GM19035 (cell line): ENCODE measurements at regions not wholly inside any gene's neighbourhood (a gene's known extent, or its start where the extent isn't known, plus 50 kb on each side); places are given as distances from the start of the nearest gene placed in this dataset.
"Not testable (repeated sequence)": the region's sequence is repeated elsewhere in the genome, so short reads cannot be mapped to it uniquely, and the experiment has no call there.

ENCODE experiments used
- ATAC-seq: cut with Tn5 transposase; IDR thresholded peaks from one replicate; pipeline ENCODE4 v1.9.1; 2021; ENCODE audit not compliant: unreplicated experiment

DNA sequence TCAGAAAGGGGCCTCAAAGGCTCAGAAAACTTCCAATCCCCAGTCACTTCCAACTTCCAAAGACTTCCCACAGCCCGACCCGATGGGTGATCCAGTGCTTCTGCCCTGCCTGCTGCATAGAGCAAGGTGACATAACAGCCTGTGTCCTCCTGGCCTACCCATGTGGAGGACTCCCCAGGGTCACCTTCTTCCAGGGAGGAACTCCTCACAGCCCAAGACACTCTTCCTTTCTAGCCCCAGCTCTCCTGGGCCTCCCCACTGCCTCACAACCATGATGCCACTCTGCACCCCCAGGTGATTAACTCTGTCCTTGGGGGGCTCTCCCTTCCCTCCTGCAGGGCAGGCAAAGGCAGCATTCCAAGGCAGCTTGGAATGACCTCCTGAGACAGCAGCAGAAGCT lies 158.4 kb upstream of the PDE1C start:
- ATAC-seq: no peak

DNA sequence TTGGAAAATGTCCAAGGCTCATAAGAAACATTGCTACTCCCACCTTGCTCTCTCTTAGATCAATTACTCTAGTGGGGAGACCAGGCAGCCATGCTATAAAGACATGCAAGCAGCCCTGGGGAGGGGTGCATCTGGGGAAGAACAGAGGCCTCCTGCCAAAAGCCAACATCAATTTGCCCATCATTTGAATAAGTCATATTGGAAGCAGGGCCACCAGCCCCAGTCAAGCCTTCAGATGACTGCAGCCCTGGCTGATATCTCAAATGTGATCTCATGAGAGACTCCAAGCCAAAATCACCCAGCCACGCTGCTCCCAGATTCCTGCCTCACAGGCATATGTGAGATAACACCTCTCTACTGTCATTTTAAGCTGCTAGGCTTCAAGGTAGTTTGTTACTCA lies 157.5 kb upstream of the PDE1C start:
- no peak for ATAC-seq

DNA sequence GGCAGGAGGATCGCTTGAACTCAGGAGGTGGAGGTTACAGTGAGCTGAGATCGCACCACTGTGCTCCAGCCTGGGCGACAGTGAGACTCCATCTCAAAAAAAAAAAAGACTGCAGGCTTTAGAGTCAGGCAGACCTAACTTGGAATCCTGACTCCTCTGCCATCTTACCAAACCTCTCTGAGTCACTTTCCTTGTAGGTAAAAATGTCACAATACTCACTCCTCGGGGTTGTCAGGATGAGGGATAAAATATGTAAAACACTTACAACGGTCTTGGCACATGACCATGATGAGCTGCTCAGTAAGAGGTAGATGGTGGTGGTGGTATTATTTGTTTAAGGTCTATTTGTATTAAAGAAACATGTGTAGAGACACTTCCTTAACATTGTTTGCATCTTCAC lies 154.1 kb upstream of the PDE1C start:
- ATAC-seq: no peak

DNA sequence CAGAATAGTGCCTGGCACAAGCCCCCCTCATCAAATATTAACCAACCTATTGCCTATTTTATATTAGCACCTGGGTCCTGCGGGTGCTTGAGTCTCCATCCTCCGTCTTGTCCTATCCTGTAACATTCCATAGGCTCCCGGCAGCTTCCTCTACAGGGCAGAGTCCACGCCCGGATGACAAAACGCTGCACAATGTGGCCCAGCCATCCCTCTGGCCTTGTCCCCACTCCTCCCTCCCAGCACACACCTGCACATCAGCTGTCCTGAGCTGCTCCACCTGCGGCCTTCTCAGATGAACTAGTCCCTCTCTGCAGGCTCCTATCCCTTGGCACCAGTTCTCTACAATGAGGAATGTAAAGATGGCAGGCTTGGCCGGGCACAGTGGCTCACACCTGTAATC lies 153.5 kb upstream of the PDE1C start:
- ATAC-seq: no peak

DNA sequence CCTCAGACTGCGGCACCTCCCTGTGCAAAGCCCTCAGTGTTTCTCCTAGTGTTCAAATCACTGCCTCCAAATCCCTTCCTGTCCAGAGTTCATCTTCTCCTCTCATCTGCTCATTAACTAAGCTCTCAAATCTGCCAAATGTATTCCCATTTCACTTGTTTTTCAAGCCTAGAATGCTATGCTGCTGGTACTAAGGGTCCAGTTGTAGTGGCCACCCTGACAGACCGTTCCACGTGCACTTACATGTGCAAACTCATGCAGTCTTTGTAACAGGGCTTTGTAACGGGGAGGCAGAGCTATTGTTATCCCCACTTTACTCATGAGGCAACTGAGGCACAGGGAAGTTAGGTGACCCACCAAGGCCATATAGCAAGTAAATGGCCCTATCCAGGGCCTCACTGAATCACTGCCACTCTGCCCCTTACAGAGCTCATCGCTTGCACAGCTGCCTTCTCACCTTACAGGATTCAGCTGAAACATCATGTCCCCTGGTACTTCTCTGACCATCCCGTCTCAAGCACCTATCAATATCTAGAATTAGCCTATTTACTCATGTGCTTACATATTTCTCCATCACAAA lies 153.0 kb upstream of the PDE1C start:
- no peak for ATAC-seq

DNA sequence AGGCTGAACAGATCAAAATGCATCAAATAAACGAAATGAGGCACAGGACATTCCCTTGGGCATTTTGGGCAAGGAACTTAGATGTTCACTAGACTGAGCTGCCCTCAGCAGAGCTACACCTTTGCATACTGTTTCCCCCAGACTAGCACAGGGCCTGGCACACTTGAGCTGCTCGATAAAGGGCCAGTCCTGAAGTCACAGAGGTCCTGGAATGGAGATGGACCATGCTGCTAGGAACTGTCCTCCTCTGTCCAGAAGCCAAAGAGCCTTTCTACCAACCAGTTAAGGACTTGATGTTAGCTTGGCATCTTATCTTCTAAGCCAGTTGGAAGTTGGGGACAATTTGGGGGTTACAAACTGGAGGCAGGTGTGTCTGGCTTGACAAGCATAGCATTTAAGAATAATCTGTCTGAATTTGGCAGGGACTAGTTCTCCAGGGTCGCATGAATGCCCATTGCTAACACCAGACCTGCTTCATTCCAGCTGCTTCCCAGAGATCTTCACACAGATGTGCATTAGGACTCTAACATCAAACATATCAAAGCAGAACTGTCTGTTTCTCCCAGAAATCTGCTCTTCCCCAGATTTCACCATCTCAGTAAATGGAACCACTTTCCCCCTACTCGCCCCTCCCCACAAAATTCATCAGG lies 152.2 kb upstream of the PDE1C start:
- ATAC-seq: no peak

DNA sequence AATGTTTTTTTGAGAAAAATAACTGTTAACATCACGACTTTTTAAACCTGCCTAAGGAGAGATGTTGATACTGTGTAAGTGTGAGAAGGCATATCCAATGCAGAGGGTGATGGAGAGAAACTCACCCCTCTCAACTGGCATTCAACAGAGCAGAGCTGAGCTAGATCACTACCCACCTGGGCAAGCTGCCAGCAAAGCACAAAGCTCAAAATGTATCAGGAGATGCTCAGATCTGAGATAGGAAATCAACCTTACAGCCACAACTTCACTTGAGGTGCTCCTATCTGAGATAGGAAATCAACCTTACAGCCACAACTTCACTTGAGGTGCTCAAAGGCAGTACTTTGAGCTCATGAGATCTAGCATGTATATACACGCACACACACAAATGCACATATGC lies 151.5 kb upstream of the PDE1C start:
- ATAC-seq: no peak

DNA sequence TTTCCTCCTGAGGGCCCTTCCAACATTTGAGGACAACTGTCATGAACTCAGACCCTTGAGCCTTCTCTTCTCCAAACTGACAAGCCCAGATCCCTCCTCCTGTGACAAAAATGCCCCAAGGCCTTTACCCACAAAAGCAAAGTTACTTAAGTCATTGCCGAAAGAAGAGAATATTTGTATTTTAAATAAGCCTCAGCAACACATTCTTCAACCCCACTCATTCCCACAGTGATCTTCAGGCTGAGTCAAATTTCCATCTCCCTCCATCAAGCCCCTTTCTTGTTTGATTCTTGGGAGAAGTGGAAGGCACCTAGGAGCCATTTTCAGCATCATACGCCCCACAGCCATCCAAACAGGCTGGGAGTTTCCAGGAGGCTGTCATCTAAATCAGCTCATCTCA lies 150.8 kb upstream of the PDE1C start:
- ATAC-seq: no peak

DNA sequence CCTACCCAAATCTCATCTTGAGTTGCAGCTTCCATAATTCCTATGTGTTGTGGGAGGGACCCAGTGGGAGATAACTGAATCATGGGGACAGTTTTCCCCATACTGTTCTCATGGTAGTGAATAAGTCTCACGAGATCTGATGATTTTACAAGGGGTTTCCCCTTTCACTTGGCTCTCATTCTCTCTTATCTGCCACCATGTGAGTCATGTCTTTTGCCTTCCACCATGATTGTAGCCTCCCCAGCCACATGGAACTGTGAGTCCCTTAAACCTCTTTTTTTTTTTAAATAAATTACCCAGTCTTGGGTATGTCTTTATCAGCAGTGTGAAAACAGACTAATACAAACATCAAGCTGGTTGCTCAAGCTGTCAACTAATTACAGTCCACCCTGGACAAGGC lies 149.6 kb upstream of the PDE1C start:
- ATAC-seq: not testable (repeated sequence)

DNA sequence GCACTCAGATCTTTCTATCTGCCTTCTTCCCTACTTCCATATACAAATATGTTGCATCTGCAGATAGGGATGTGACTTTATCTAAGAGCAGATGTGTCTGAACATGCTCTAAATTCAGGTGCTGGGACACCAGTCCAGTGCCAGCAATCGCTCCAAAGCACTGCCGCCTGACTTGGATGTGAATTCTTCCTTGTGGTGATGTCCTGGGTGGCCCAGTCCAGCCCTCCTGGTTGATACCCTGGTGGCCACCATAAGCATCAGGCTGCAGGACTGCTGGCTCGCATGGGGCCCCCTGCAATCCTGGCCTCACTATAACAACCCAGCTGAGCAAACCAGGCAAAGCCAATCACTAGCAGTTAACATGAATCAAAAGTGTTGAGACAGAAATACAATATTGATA lies 149.2 kb upstream of the PDE1C start:
- no peak for ATAC-seq

DNA sequence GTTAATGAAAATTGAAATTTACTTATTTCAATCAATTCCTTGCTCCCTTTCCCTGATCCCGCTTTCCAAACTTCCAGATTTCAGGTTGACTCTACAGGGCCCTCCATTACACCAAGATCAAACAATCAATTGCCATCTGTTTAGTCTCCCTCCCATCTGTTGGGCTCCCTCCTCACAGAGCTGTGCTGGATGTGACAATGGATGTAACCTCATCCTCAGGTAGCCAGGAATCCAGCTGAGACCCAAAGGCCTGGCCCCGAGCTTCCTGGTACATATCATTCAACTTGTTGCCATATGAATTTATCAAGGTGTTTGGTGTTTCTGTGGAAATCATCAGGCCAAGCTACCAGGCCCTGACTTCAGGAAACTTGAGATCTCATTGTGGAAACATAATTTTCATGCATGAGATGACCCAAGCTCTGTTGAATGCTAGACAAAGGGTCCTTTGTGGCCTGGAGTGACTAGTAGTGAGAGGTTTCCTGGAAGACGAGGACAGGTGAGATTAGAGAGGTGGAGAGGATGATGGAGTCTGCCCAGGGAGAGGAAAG lies 148.6 kb upstream of the PDE1C start:
- no peak for ATAC-seq

DNA sequence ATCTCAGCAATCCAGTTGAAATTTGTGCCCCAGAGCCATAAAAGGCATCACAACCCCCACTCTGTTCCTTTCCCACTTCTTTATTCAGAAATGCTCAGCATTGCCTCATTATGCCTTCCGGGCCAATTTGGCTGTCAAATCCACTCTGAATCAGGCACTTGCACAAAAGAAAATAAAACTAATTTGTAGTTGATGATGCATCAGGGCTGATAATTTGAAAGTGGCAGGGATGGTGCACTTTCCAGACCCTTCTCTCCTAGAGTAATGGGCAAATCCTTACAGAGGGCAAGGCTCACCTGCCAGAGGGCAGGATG lies 147.9 kb upstream of the PDE1C start:
- no peak for ATAC-seq

DNA sequence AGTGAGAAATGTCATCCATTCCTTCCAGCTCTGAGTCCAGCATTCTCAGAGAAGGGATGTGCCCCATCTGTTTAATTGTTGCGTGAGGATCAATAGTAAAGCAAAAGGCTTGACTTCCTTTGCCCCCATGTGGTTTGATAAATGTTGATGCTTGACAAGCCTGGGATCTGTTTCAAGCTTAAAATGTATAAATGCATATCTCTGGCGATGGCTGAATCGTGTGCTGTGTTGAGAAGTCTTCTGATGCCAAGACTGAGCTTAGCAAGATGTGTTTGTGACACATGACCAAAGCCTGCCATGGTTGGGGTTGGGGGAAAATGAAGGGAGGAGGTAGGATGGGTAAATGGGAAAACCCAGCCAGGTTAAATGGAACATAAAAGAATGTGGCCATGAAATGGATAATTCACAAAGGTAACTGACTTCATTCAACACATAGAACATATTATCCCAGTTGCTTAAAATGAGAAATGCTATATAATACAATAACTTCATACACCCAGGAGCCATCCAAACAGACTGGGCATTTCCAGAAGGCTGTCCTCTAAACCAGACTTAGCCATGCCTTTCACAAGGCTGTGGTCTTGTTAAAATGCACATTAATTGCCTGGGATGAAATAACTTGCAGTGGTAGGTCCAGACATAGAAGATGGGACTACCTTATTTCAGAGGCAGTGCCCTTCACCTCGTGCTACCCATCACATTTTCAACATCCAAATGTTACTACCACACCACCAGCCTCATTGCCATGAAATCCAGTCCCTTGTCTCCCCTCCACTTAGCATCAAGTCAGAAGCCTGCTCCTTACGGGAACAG lies 147.3 kb upstream of the PDE1C start:
- no peak for ATAC-seq

DNA sequence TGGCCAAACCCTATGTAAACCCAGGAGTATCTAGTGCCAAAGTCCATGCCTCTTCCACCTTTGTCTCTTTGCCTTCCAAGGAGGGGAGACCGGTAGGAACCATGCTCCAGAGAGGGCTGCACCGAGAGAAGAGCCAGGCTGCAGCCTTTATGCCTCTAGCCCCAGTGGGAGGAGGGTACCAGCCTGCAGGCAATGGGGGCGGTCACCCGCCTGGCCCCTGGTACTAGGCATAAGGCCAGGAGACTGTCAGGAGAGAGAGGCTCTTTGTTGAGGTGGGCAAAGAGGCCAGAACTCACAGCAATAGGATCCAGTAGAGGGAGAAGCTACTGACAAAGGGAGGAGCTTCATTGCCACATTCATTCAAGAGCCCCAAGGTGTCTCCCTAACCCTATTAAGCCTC lies 146.6 kb upstream of the PDE1C start:
- ATAC-seq: no peak

DNA sequence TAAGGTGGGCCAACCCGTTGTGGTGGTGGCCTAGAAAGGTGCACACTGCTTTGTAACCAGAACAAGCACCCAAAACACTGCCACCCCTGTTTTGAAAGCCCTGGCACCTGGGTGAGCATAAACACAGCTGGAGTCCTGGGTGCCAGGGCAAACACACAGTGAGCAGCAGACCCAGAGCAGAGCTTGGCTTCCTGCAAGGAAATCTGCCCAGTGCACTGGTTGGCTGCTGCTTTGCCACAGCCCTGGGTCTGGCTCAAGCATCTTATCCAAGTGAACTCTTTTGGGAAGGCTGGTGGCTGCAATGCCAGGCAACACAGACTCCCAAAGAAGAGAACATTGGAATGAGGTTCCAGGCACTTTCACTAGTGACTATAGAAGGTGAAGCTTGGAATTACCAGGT lies 145.5 kb upstream of the PDE1C start:
- no peak for ATAC-seq

DNA sequence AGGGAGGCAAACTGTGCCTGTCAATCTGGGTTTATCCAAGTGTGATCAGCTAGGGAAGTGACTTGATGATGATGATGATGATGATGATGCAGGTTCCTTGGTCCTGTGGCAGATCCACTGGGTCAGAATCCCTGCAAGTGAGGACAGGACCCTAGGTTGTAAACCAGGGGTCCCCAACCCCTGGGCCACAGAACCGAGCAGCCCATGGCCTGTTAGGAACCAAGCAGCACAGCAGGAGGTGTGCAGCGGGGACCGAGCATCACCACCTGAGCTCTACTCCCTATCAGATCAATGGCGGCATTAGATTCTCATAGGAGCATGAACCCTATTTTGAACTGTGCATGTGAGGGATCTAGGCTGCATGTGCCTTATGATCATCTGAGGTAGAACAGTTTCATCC lies 144.7 kb upstream of the PDE1C start:
- ATAC-seq: no peak

DNA sequence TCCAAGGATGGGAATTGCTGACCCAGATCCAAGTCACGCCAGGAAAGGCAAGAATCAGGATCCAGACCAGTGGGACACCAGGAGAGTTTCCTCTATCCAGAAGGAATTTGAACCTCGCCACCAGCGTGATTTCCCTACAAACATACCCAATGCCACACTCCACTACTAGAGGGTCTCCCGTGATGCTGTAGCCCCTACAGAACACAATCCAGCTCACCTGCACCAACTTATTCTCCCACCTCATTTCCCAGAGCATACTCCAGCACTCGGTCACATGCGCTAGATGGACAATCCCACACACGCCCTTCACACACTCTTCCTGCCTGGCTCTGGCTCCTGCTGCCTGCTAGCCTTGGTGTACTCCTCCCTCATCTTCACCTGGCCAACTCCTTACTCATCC lies 142.1 kb upstream of the PDE1C start:
- ATAC-seq: no peak

DNA sequence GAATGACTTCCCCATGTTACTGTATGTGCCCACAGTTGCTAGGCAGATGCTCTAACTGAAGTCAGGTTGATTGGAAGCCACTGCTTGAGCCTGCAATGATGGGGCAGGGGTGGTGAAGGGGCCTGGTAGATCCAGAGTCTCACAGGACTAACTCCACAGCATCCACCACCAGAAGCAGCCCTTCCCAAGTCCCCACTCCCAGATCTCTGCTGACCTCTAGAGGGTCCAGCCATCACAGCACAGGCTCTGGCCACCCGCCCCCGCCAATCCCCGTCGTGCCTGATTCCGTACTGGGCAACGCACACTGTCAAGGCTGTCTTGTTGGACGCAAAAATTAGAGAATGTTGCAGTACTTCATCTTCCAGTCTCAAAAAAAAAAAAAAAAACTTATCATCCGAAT lies 136.8 kb upstream of the PDE1C start:
- ATAC-seq: no peak

DNA sequence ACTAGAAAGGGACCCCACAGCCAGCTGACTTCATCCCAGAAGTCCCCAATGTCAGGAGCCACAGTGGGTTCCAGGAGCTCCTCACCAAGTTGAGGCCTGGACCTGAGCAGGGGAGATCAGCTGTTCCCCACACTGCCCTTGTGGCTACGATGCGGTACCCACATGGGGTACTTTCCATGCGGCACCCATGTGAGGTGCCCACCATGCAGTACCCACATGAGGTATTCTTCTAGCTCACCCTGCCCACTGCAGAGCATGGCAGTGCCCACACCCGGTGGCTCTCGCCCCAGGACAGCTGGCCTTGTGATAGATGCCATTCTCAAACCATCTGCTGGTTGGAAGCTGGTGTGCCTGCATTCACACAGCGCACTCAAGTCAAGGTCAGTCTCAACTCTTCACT lies 136.3 kb upstream of the PDE1C start:
- no peak for ATAC-seq

DNA sequence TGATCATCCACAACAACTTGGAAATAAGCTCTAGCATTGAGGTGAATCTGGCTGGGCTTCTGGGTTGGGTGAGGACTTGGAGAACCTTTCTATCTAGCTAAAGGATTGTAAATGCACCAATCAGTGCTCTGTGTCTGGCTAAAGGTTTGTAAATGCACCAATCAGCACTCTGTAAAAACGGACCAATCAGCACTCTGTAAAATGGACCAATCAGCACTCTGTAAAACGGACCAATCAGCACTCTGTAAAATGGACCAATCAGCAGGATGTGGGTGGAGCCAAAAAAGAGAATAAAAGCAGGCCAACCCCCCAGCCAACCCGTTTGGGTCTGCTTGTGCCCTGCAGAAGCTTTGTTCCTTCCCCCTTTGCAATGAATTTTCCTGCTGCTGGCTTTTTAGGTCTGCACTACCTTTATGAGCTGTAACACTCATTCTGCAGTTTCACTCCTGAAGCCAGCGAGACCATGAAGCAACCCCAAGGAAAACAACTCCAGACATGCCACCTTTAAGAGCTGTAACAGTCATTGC lies 135.2 kb upstream of the PDE1C start:
- not testable (repeated sequence) for ATAC-seq

DNA sequence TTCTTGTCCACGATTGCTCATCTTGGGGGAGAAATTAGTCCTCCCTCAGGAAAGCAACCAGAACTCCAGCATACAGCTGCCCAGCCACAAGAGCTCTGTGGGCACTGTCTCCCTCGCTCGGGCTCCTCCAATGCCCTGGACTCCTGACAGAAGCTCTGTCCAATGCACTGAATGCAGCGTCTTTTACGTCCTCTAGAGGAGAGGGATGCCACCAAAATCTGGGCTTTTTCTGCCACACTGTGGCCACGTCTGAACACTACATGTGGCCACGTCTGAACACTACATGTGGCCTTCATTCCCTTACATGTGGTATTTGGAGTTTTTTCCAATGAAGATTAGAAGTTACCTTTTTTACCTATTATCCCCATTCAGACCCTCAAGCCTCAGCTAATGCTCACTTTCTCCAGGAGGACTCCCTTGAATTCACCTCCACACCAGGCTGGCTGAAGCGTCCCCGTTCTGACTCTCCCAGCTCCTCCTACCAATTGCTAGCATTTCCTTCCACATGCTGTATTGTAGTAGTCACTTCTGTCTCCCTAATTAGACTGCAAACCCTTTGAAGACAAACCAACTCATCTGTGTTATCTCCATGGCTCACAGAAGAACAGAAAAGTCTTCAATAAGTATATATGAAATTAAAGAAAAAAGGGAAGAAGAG lies 134.3 kb upstream of the PDE1C start:
- peak; percentile 77 for ATAC-seq

DNA sequence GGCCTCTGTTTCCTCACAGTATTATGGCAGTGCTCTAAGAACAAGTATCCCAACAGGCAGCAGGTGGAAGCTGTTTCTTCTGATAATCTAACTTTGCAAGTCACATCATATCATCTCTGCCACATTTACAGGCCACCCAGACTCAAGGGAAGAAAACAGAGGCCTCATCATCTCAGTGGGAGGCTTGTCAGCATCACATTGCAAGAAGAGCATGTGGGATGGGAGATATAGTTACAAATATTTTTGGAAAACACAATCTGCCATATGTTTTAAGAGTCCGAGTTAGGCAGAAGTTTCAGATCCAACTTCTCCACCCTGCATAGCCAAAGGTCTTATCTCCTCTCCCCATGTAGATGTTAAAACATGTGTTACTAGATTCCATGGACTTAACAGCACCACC lies 130.4 kb upstream of the PDE1C start:
- no peak for ATAC-seq
